Prostate gland (tissue), 2 donors: ENCODE measurements at regions not wholly inside any gene's neighbourhood (a gene's known extent, or its start where the extent isn't known, plus 50 kb on each side); places are given as distances from the start of the nearest gene placed in this dataset.
"Not testable (repeated sequence)": the region's sequence is repeated elsewhere in the genome, so short reads cannot be mapped to it uniquely, and the experiment has no call there.

Experiments used
- DNase-seq: peaks from one replicate; pipeline ENCODE4 v3.0.0-alpha.2; 2019; ENCODE audit warnings: low spot score
- H3K27ac ChIP-seq, 2 donors: fragments of 200-600 bp; sonication (generic); 2 replicates each; pipeline ENCODE4 v1.5.1; 2017 to 2019
- H3K27me3 ChIP-seq: fragments of 200-600 bp; sonication (generic); replicated peaks from 2 replicates; pipeline ENCODE4 v1.5.1; 2019; ENCODE audit not compliant: insufficient read depth
- H3K36me3 ChIP-seq, 2 donors: fragments of 200-600 bp; sonication (generic); 1 replicate in 1 of 2; 2 replicates in 1 of 2; pipeline versions ENCODE4 v1.5.1 to v1.8.1; 2017 to 2019
- H3K4me1 ChIP-seq: fragments of 200-600 bp; sonication (generic); replicated peaks from 2 replicates; pipeline ENCODE4 v1.5.1; 2019
- H3K4me3 ChIP-seq, 2 donors: fragments of 200-600 bp; sonication (generic); 2 replicates each; pipeline ENCODE4 v1.5.1; 2017 to 2019
- H3K9me3 ChIP-seq: fragments of 200-600 bp; sonication (generic); 2 replicates; pipeline ENCODE4 v1.5.1; 2017
- CTCF ChIP-seq, 4 experiments: fragments of 200-600 bp in 2 of 4; fragments of 450-650 bp in 2 of 4; sonication (generic) in 2 of 4; IDR thresholded peaks; 1 replicate in 3 of 4; 2 replicates in 1 of 4; pipeline ENCODE4 v1.5.1; 2016 to 2019; ENCODE audit warnings: antibody characterized with exemption in 4 of 4, mild to moderate bottlenecking in 2 of 4, moderate library complexity in 2 of 4
- POLR2A ChIP-seq: fragments of 450-650 bp; IDR thresholded peaks from one replicate; pipeline ENCODE4 v1.6.1; 2016; ENCODE audit warnings: antibody characterized with exemption, mild to moderate bottlenecking
- POLR2AphosphoS5 ChIP-seq: sonication (generic); formaldehyde crosslinking; IDR thresholded peaks from one replicate; pipeline ENCODE4 v1.6.1; 2017; ENCODE audit warnings: antibody characterized with exemption
- WGBS: methylation state at CpG from one replicate; pipeline ENCODE4 v1.1.5; 2018; 5-methylcytosine and 5-hydroxymethylcytosine counted together
- intact Hi-C: fragments of 100-400 bp; cut with DNase I; formaldehyde crosslinking; loops from one replicate; pipeline ENCODE4 v1.14.2; 2022

- DNase-seq, result no peak
- no peak overlapping the region for H3K27ac ChIP-seq
- intact Hi-C loops, result no loop called here
- H3K4me1 ChIP-seq, result no peaks in the 10 kb centered on the region
- no peaks in the 10 kb centered on the region for H3K9me3 ChIP-seq
- no peak for TF ChIP-seq CTCF (IDR thresholded peaks at IDR 0.05)
- no peak for TF ChIP-seq POLR2A
- no peak for TF ChIP-seq POLR2AphosphoS5
- 69% methylated on average over 8 of the region's 8 CpGs for WGBS
- peaks cover 3% of the 10 kb centered on the region for H3K27me3 ChIP-seq
- H3K36me3 ChIP-seq, result no peaks in the 10 kb centered on the region
- no peak overlapping the region for H3K4me3 ChIP-seq
Observed at GRCh38 chr16:22638393-22639206, 127.9 kb downstream of the NPIPB5 start.

- 12% methylated on average over 1 of the region's 1 CpG for WGBS
- intact Hi-C loops, result no loop called here
- H3K9me3 ChIP-seq, result no peaks in the 10 kb centered on the region
- no peaks in the 10 kb centered on the region for H3K4me1 ChIP-seq
- TF ChIP-seq POLR2AphosphoS5 (no peak), CTCF (IDR thresholded peaks at IDR 0.05) (no peak), POLR2A (no peak)
- H3K36me3 ChIP-seq, result no peaks in the 10 kb centered on the region
- H3K27ac ChIP-seq, result no peak overlapping the region
- H3K27me3 ChIP-seq, result peaks cover 3% of the 10 kb centered on the region
- DNase-seq, result no peak
- H3K4me3 ChIP-seq, result no peak overlapping the region
Observed at GRCh38 chr16:22641131-22641628, 130.5 kb downstream of the NPIPB5 start.

- DNase-seq, result no peak
- peaks cover 3% of the 10 kb centered on the region for H3K27me3 ChIP-seq
- H3K36me3 ChIP-seq, result no peaks in the 10 kb centered on the region
- no peak for TF ChIP-seq POLR2A
- TF ChIP-seq POLR2AphosphoS5, result no peak
- TF ChIP-seq CTCF (IDR thresholded peaks at IDR 0.05), result no peak
- 73% methylated on average over 9 of the region's 9 CpGs for WGBS
- no peak overlapping the region for H3K4me3 ChIP-seq
- intact Hi-C loops, result no loop called here
- no peaks in the 10 kb centered on the region for H3K4me1 ChIP-seq
- no peak overlapping the region for H3K27ac ChIP-seq
- no peaks in the 10 kb centered on the region for H3K9me3 ChIP-seq
Observed at GRCh38 chr16:22642416-22643088, 131.9 kb downstream of the NPIPB5 start.

GRCh38 chr16:22643203-22643602 lies 132.5 kb downstream of the NPIPB5 start:
- H3K4me1 ChIP-seq, H3K36me3 ChIP-seq, DNase-seq, H3K4me3 ChIP-seq, H3K27ac ChIP-seq, intact Hi-C loops, H3K27me3 ChIP-seq, H3K9me3 ChIP-seq: not testable (repeated sequence)
- 93% methylated on average over 5 of the region's 5 CpGs for WGBS

GRCh38 chr16:22643886-22644285 lies 133.2 kb downstream of the NPIPB5 start:
- H3K4me3 ChIP-seq, result no peak overlapping the region
- H3K27me3 ChIP-seq, result peaks cover 3% of the 10 kb centered on the region
- no peak overlapping the region for H3K27ac ChIP-seq
- H3K9me3 ChIP-seq, result no peaks in the 10 kb centered on the region
- no peaks in the 10 kb centered on the region for H3K4me1 ChIP-seq
- H3K36me3 ChIP-seq, result no peaks in the 10 kb centered on the region
- intact Hi-C loops, result no loop called here
- no peak for DNase-seq
- no peak for TF ChIP-seq POLR2AphosphoS5
- TF ChIP-seq CTCF (IDR thresholded peaks at IDR 0.05), result no peak
- no peak for TF ChIP-seq POLR2A
- 87% methylated on average over 2 of the region's 2 CpGs for WGBS
